Activated CD4-positive, CD25-positive, alpha-beta regulatory T cell treated with anti-CD3 and anti-CD28 coated beads, Interleukin-2, amount 50 U/mL, for 72 hours (primary cell): ENCODE measurements at regions not wholly inside any gene's neighbourhood (a gene's known extent, or its start where the extent isn't known, plus 50 kb on each side); places are given as distances from the start of the nearest gene placed in this dataset.
"Not testable (repeated sequence)": the region's sequence is repeated elsewhere in the genome, so short reads cannot be mapped to it uniquely, and the experiment has no call there.

Experiments
- DNase-seq: peaks from one replicate; pipeline ENCODE4 v3.0.0; 2021

GRCh38 chr18:41899535-41899934, 55.5 kb upstream of the PIK3C3 start:
- no peak for DNase-seq

- no peak for DNase-seq
Observed at GRCh38 chr18:41893432-41893831, 61.6 kb upstream of the PIK3C3 start.

- no peak for DNase-seq
Observed at GRCh38 chr18:41887100-41887499, 67.9 kb upstream of the PIK3C3 start.

GRCh38 chr18:41886126-41886807, 68.8 kb upstream of the PIK3C3 start:
- no peak for DNase-seq

GRCh38 chr18:41881285-41881684, 73.7 kb upstream of the PIK3C3 start:
- no peak for DNase-seq

- no peak for DNase-seq
Observed at GRCh38 chr18:41879256-41879655, 75.8 kb upstream of the PIK3C3 start.

GRCh38 chr18:41875094-41875780, 79.8 kb upstream of the PIK3C3 start:
- no peak for DNase-seq

- no peak for DNase-seq
Observed at GRCh38 chr18:41873730-41874129, 81.3 kb upstream of the PIK3C3 start.

- no peak for DNase-seq
Observed at GRCh38 chr18:41872206-41872605, 82.8 kb upstream of the PIK3C3 start.

GRCh38 chr18:41871229-41872000, 83.6 kb upstream of the PIK3C3 start:
- no peak for DNase-seq

GRCh38 chr18:41870817-41871216, 84.2 kb upstream of the PIK3C3 start:
- no peak for DNase-seq

GRCh38 chr18:41870191-41870590, 84.8 kb upstream of the PIK3C3 start:
- no peak for DNase-seq

GRCh38 chr18:41865796-41866195, 89.2 kb upstream of the PIK3C3 start:
- DNase-seq, result not testable (repeated sequence)

- DNase-seq, result no peak
Observed at GRCh38 chr18:41864216-41864615, 90.8 kb upstream of the PIK3C3 start.

- DNase-seq, result no peak
Observed at GRCh38 chr18:41862921-41863320, 92.1 kb upstream of the PIK3C3 start.

GRCh38 chr18:41860987-41861386, 94.0 kb upstream of the PIK3C3 start:
- DNase-seq, result no peak

- DNase-seq, result no peak
Observed at GRCh38 chr18:41858761-41859555, 96.1 kb upstream of the PIK3C3 start.

GRCh38 chr18:41853280-41853679, 101.8 kb upstream of the PIK3C3 start:
- DNase-seq, result no peak

- DNase-seq, result no peak
Observed at GRCh38 chr18:41850781-41851180, 104.3 kb upstream of the PIK3C3 start.

- no peak for DNase-seq
Observed at GRCh38 chr18:41849632-41850031, 105.4 kb upstream of the PIK3C3 start.

- no peak for DNase-seq
Observed at GRCh38 chr18:41845563-41845962, 109.5 kb upstream of the PIK3C3 start.

- DNase-seq, result no peak
Observed at GRCh38 chr18:41842886-41843285, 112.1 kb upstream of the PIK3C3 start.
